ENCODE measurements at regions not wholly inside any gene's neighbourhood (a gene's known extent, or its start where the extent isn't known, plus 50 kb on each side); places are given as distances from the start of the nearest gene placed in this dataset.
"Not testable (repeated sequence)": the region's sequence is repeated elsewhere in the genome, so short reads cannot be mapped to it uniquely, and the experiment has no call there.

- H3K79me2 ChIP-seq (ENCODE audit: control insufficient read depth, insufficient read depth, low read length, unreplicated experiment) = no peaks in the 10 kb centered on the region
- H3K4me3 ChIP-seq (ENCODE audit: low read depth, low read length) = no peak overlapping the region
- no peaks in the 10 kb centered on the region for H3K27me3 ChIP-seq (ENCODE audit: insufficient read depth, low read length)
- H3K27ac ChIP-seq (ENCODE audit: low read depth, low read length) = no peak overlapping the region
- H2AFZ ChIP-seq (ENCODE audit: low read length, unreplicated experiment) = no peak overlapping the region
- H3K36me3 ChIP-seq (ENCODE audit: insufficient read depth, low read length) = no peaks in the 10 kb centered on the region
- no peaks in the 10 kb centered on the region for H3K4me1 ChIP-seq (ENCODE audit: control insufficient read depth, insufficient read depth, low read length, unreplicated experiment)
Observed at GRCh38 chr6:5898102-5898501, 108.6 kb downstream of the NRN1 start.

- Histone ChIP-seq H3K4me1 (ENCODE audit: control insufficient read depth, insufficient read depth, low read length, unreplicated experiment) (no peaks in the 10 kb centered on the region), H3K79me2 (ENCODE audit: control insufficient read depth, insufficient read depth, low read length, unreplicated experiment) (no peaks in the 10 kb centered on the region), H3K27me3 (ENCODE audit: insufficient read depth, low read length) (no peaks in the 10 kb centered on the region), H3K4me3 (ENCODE audit: low read depth, low read length) (no peak overlapping the region), H2AFZ (ENCODE audit: low read length, unreplicated experiment) (no peak overlapping the region), H3K36me3 (ENCODE audit: insufficient read depth, low read length) (no peaks in the 10 kb centered on the region), H3K27ac (ENCODE audit: low read depth, low read length) (no peak overlapping the region)
Observed at GRCh38 chr6:5896476-5897200, 110.1 kb downstream of the NRN1 start.

DNA sequence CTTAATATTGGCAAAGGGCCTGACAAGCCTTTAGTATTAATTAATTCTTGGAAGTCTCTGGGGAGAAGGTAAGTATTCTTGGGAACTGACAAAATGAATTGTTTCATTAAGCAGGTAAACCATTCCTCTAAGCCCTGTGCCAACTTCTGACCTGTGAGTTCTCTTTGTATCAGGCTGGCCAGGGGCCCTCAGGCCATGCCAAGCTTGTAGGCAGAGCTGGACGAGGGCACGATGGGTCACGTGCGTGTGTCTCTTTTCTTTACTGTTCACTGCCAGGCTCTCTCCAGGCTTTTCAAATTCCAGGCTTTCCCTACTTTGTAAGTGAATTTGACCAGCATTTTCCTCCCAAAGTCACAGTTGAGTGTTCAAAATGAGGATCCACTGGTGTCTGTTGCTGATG, 112.4 kb downstream of the NRN1 start:
- Histone ChIP-seq H3K36me3 (ENCODE audit: insufficient read depth, low read length) (no peaks in the 10 kb centered on the region), H3K4me3 (ENCODE audit: low read depth, low read length) (no peak overlapping the region), H3K27ac (ENCODE audit: low read depth, low read length) (no peak overlapping the region)

DNA sequence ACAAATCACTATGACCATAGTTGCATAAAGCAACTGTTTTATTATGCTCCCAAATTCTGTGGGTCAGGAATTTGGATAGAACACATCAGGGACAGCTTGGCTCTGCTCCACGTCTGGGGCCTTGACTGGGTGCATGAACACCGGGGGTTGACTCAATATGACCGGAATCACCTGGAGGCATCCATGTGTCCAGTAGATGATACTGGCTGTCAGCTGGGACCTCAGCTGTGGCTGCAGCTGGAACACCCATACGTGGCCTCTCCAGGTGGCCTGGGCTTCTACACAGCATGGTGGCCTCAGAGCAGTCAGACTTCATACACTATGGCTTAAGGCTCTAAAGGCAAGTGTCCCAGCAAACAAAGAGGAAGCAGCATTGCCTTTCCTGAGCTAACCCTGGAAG, 113.4 kb downstream of the NRN1 start:
- H2AFZ ChIP-seq (ENCODE audit: low read length, unreplicated experiment) = no peak overlapping the region
- H3K4me3 ChIP-seq (ENCODE audit: low read depth, low read length) = no peak overlapping the region
- H3K27ac ChIP-seq (ENCODE audit: low read depth, low read length) = no peak overlapping the region
- no peaks in the 10 kb centered on the region for H3K36me3 ChIP-seq (ENCODE audit: insufficient read depth, low read length)
- no peaks in the 10 kb centered on the region for H3K4me1 ChIP-seq (ENCODE audit: control insufficient read depth, insufficient read depth, low read length, unreplicated experiment)
- no peaks in the 10 kb centered on the region for H3K79me2 ChIP-seq (ENCODE audit: control insufficient read depth, insufficient read depth, low read length, unreplicated experiment)
- no peaks in the 10 kb centered on the region for H3K27me3 ChIP-seq (ENCODE audit: insufficient read depth, low read length)

More for the DNA sequence above, 112.4 kb downstream of the NRN1 start:
- Histone ChIP-seq H3K27me3 (ENCODE audit: insufficient read depth, low read length) (no peaks in the 10 kb centered on the region), H3K4me1 (ENCODE audit: control insufficient read depth, insufficient read depth, low read length, unreplicated experiment) (no peaks in the 10 kb centered on the region), H3K79me2 (ENCODE audit: control insufficient read depth, insufficient read depth, low read length, unreplicated experiment) (no peaks in the 10 kb centered on the region), H2AFZ (ENCODE audit: low read length, unreplicated experiment) (no peak overlapping the region)

DNA sequence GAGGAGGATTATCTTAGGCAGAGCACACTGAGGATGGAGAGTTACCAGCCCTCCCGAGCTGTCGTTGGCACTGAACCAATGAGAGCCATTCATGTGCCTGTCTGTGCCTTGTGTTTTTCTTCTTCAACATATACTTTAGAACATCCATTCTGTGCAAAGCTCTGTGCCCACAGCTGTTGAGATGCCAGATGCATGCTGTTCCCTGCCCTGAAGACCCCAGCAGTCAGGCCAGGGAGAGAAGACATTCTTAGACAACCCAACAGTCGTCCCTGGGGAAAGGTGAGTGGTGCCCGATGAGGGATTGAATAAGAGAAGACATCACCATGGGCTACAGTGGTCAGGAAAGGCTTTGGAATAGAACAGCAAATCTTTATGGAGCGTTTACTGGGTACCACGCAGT, 114.1 kb downstream of the NRN1 start:
- Histone ChIP-seq H3K27me3 (ENCODE audit: insufficient read depth, low read length) (no peaks in the 10 kb centered on the region), H3K36me3 (ENCODE audit: insufficient read depth, low read length) (no peaks in the 10 kb centered on the region), H3K4me3 (ENCODE audit: low read depth, low read length) (no peak overlapping the region), H3K79me2 (ENCODE audit: control insufficient read depth, insufficient read depth, low read length, unreplicated experiment) (no peaks in the 10 kb centered on the region), H3K27ac (ENCODE audit: low read depth, low read length) (no peak overlapping the region), H2AFZ (ENCODE audit: low read length, unreplicated experiment) (no peak overlapping the region), H3K4me1 (ENCODE audit: control insufficient read depth, insufficient read depth, low read length, unreplicated experiment) (no peaks in the 10 kb centered on the region)

- Histone ChIP-seq H2AFZ (ENCODE audit: low read length, unreplicated experiment) (no peak overlapping the region), H3K36me3 (ENCODE audit: insufficient read depth, low read length) (no peaks in the 10 kb centered on the region), H3K4me1 (ENCODE audit: control insufficient read depth, insufficient read depth, low read length, unreplicated experiment) (no peaks in the 10 kb centered on the region), H3K27ac (ENCODE audit: low read depth, low read length) (no peak overlapping the region), H3K4me3 (ENCODE audit: low read depth, low read length) (no peak overlapping the region), H3K79me2 (ENCODE audit: control insufficient read depth, insufficient read depth, low read length, unreplicated experiment) (no peaks in the 10 kb centered on the region), H3K27me3 (ENCODE audit: insufficient read depth, low read length) (no peaks in the 10 kb centered on the region)
Observed at GRCh38 chr6:5878792-5879191, 127.9 kb downstream of the NRN1 start.

GRCh38 chr6:5876076-5876475, 130.6 kb downstream of the NRN1 start:
- Histone ChIP-seq H3K27ac (ENCODE audit: low read depth, low read length) (no peak overlapping the region), H3K4me1 (ENCODE audit: control insufficient read depth, insufficient read depth, low read length, unreplicated experiment) (no peaks in the 10 kb centered on the region), H3K4me3 (ENCODE audit: low read depth, low read length) (no peak overlapping the region), H3K36me3 (ENCODE audit: insufficient read depth, low read length) (no peaks in the 10 kb centered on the region), H3K79me2 (ENCODE audit: control insufficient read depth, insufficient read depth, low read length, unreplicated experiment) (no peaks in the 10 kb centered on the region), H2AFZ (ENCODE audit: low read length, unreplicated experiment) (no peak overlapping the region), H3K27me3 (ENCODE audit: insufficient read depth, low read length) (no peaks in the 10 kb centered on the region)

- H3K27me3 ChIP-seq (ENCODE audit: insufficient read depth, low read length); H3K27ac ChIP-seq (ENCODE audit: low read depth, low read length); H3K4me1 ChIP-seq (ENCODE audit: control insufficient read depth, insufficient read depth, low read length, unreplicated experiment); H3K36me3 ChIP-seq (ENCODE audit: insufficient read depth, low read length); H2AFZ ChIP-seq (ENCODE audit: low read length, unreplicated experiment); H3K4me3 ChIP-seq (ENCODE audit: low read depth, low read length); H3K79me2 ChIP-seq (ENCODE audit: control insufficient read depth, insufficient read depth, low read length, unreplicated experiment): not testable (repeated sequence)
Observed at GRCh38 chr6:5873976-5874375, 132.7 kb downstream of the NRN1 start.

- no peaks in the 10 kb centered on the region for H3K27me3 ChIP-seq (ENCODE audit: insufficient read depth, low read length)
- H3K27ac ChIP-seq (ENCODE audit: low read depth, low read length) = no peak overlapping the region
- no peak overlapping the region for H2AFZ ChIP-seq (ENCODE audit: low read length, unreplicated experiment)
Observed at GRCh38 chr6:5871296-5871695, 135.4 kb downstream of the NRN1 start.

DNA sequence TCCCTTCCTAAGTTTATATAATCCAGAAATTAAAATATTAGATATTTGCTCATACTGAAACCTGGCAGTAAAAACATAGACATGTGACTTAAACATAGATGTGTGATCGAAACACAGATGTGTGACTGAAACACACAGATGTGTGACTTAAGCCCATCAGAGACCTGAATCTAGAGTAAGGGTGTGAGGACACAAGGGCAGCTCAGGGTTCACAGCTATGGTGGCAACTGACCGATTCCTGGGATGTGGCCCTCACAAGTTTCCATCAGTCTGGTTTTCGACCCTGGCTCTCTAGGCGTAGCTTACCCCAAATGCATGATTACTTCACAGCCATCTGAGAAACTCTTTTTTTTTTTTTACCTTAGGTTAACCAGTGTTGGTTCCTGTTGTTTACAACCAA, 137.0 kb downstream of the NRN1 start:
- no peak overlapping the region for H3K27ac ChIP-seq (ENCODE audit: low read depth, low read length)
- no peaks in the 10 kb centered on the region for H3K4me1 ChIP-seq (ENCODE audit: control insufficient read depth, insufficient read depth, low read length, unreplicated experiment)
- H3K27me3 ChIP-seq (ENCODE audit: insufficient read depth, low read length) = no peaks in the 10 kb centered on the region
- H3K79me2 ChIP-seq (ENCODE audit: control insufficient read depth, insufficient read depth, low read length, unreplicated experiment) = no peaks in the 10 kb centered on the region
- no peak overlapping the region for H2AFZ ChIP-seq (ENCODE audit: low read length, unreplicated experiment)
- H3K36me3 ChIP-seq (ENCODE audit: insufficient read depth, low read length) = no peaks in the 10 kb centered on the region
- no peak overlapping the region for H3K4me3 ChIP-seq (ENCODE audit: low read depth, low read length)

More at GRCh38 chr6:5871296-5871695, 135.4 kb downstream of the NRN1 start:
- Histone ChIP-seq H3K79me2 (ENCODE audit: control insufficient read depth, insufficient read depth, low read length, unreplicated experiment) (no peaks in the 10 kb centered on the region), H3K4me3 (ENCODE audit: low read depth, low read length) (no peak overlapping the region), H3K36me3 (ENCODE audit: insufficient read depth, low read length) (no peaks in the 10 kb centered on the region), H3K4me1 (ENCODE audit: control insufficient read depth, insufficient read depth, low read length, unreplicated experiment) (no peaks in the 10 kb centered on the region)

DNA sequence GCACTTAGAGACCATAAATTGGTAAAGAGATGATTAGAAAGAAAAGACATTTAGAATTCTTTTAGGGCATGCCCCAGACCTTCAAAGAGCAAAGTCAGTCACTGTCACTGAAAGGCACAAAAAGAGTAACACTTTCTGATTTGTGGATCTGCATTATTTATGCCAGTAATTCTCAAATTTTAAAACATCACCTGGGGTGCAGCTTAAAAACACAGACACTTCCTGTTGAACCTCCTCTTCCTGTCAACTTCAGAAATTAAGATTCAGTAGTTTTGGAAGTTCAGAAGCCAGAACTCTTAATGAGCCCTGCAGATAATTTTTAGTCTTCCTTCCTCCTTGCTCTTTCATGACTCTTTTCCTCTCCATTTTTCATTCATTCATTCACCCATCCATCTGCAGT, 137.5 kb downstream of the NRN1 start:
- Histone ChIP-seq H3K27ac (ENCODE audit: low read depth, low read length) (no peak overlapping the region), H3K79me2 (ENCODE audit: control insufficient read depth, insufficient read depth, low read length, unreplicated experiment) (no peaks in the 10 kb centered on the region), H3K36me3 (ENCODE audit: insufficient read depth, low read length) (no peaks in the 10 kb centered on the region), H3K4me1 (ENCODE audit: control insufficient read depth, insufficient read depth, low read length, unreplicated experiment) (no peaks in the 10 kb centered on the region), H3K4me3 (ENCODE audit: low read depth, low read length) (no peak overlapping the region), H2AFZ (ENCODE audit: low read length, unreplicated experiment) (no peak overlapping the region), H3K27me3 (ENCODE audit: insufficient read depth, low read length) (no peaks in the 10 kb centered on the region)
